ENCODE measurements at regions not wholly inside any gene's neighbourhood (a gene's known extent, or its start where the extent isn't known, plus 50 kb on each side); places are given as distances from the start of the nearest gene placed in this dataset.

GRCh38 chr11:45577752-45578151 lies 87.7 kb downstream of the CHST1 start:
- TF ChIP-seq GATA2 (IDR thresholded peaks at IDR 0.05; ENCODE audit: low read depth, low read length): no peak
- TF ChIP-seq GATA3 (IDR thresholded peaks at IDR 0.05; ENCODE audit: low read depth, low read length): no peak
